ENCODE measurements at regions not wholly inside any gene's neighbourhood (a gene's known extent, or its start where the extent isn't known, plus 50 kb on each side); places are given as distances from the start of the nearest gene placed in this dataset.

GRCh38 chrX:10032147-10032546 is 65.0 kb downstream of the CLDN34 start:
- TF ChIP-seq CTCF (IDR thresholded peaks at IDR 0.05) (no peak), POLR2A (IDR thresholded peaks at IDR 0.05) (no peak)

All from lower leg skin (tissue), 3 donors.